H9 (cell line): ENCODE measurements at regions not wholly inside any gene's neighbourhood (a gene's known extent, or its start where the extent isn't known, plus 50 kb on each side); places are given as distances from the start of the nearest gene placed in this dataset.

Experiments
- DNase-seq: peaks from one replicate; pipeline ENCODE4 v3.0.0-alpha.2; 2017
- H2AFZ ChIP-seq: one replicate; pipeline ENCODE4 v1.6.1; 2013; ENCODE audit warnings: mild to moderate bottlenecking, low read length, control low read depth, moderate library complexity
- H2AK5ac ChIP-seq: 2 replicates; pipeline ENCODE4 v1.6.1; 2013; ENCODE audit warnings: low read length, control low read depth, mixed read lengths; ENCODE audit not compliant: insufficient read length
- H2BK120ac ChIP-seq: one replicate; pipeline ENCODE4 v1.6.1; 2013; ENCODE audit warnings: low read depth, mild to moderate bottlenecking, low read length, control low read depth, inconsistent platforms; ENCODE audit not compliant: poor library complexity, severe bottlenecking
- H2BK12ac ChIP-seq: 2 replicates; pipeline ENCODE4 v1.6.1; 2013; ENCODE audit warnings: low read length, control low read depth, mixed read lengths, low read depth; ENCODE audit not compliant: insufficient read length
- H2BK15ac ChIP-seq: 2 replicates; pipeline ENCODE4 v1.6.1; 2013; ENCODE audit warnings: low read depth, low read length, control low read depth
- H2BK20ac ChIP-seq: one replicate; pipeline ENCODE4 v1.6.1; 2013; ENCODE audit warnings: low read depth, mild to moderate bottlenecking, low read length, control low read depth, inconsistent platforms; ENCODE audit not compliant: poor library complexity, severe bottlenecking
- H2BK5ac ChIP-seq: 2 replicates; pipeline ENCODE4 v1.6.1; 2013; ENCODE audit warnings: low read length, control low read depth, mixed read lengths; ENCODE audit not compliant: insufficient read length
- H3K14ac ChIP-seq: 2 replicates; pipeline ENCODE4 v1.6.1; 2013; ENCODE audit warnings: low read length, control low read depth; ENCODE audit not compliant: insufficient read depth
- H3K18ac ChIP-seq: 2 replicates; pipeline ENCODE4 v1.6.1; 2013; ENCODE audit warnings: low read depth, mild to moderate bottlenecking, mixed read lengths, low read length, control low read depth; ENCODE audit not compliant: insufficient read length
- H3K23ac ChIP-seq: 2 replicates; pipeline ENCODE4 v1.6.1; 2013; ENCODE audit warnings: low read length, control low read depth, mixed read lengths, low read depth; ENCODE audit not compliant: insufficient read length
- H3K23me2 ChIP-seq: 2 replicates; pipeline ENCODE4 v1.6.1; 2013; ENCODE audit warnings: low read depth, mild to moderate bottlenecking, mixed read lengths, low read length, control low read depth; ENCODE audit not compliant: insufficient read length, poor library complexity, severe bottlenecking
- H3K27ac ChIP-seq: 2 replicates; pipeline ENCODE4 v1.5.1; 2013; ENCODE audit warnings: low read length, control low read depth, mixed read lengths, low read depth; ENCODE audit not compliant: insufficient read length
- H3K27me3 ChIP-seq: 2 replicates; pipeline ENCODE4 v1.6.1; 2013; ENCODE audit warnings: low read length, control low read depth, inconsistent platforms; ENCODE audit not compliant: insufficient read depth
- H3K4ac ChIP-seq: 2 replicates; pipeline ENCODE4 v1.6.1; 2013; ENCODE audit warnings: low read depth, mild to moderate bottlenecking, control low read depth, inconsistent platforms, low read length, moderate library complexity
- H3K4me1 ChIP-seq: 2 replicates; pipeline ENCODE4 v1.6.1; 2013; ENCODE audit warnings: low read length, control low read depth, inconsistent platforms; ENCODE audit not compliant: insufficient read depth
- H3K4me2 ChIP-seq: 2 replicates; pipeline ENCODE4 v1.6.1; 2013; ENCODE audit warnings: low read length, control low read depth, mixed read lengths; ENCODE audit not compliant: insufficient read length, insufficient read depth
- H3K56ac ChIP-seq: 2 replicates; pipeline ENCODE4 v1.6.1; 2013; ENCODE audit warnings: low read depth, mild to moderate bottlenecking, mixed read lengths, low read length, control low read depth; ENCODE audit not compliant: insufficient read length
- H3K79me1 ChIP-seq: 2 replicates; pipeline ENCODE4 v1.6.1; 2013; ENCODE audit warnings: low read depth, mild to moderate bottlenecking, moderate library complexity, low read length, control low read depth, inconsistent platforms; ENCODE audit not compliant: insufficient read depth, poor library complexity, severe bottlenecking
- H3K79me2 ChIP-seq: 2 replicates; pipeline ENCODE4 v1.6.1; 2013; ENCODE audit warnings: low read length, control low read depth, inconsistent platforms; ENCODE audit not compliant: insufficient read depth
- H3K9ac ChIP-seq: 2 replicates; pipeline ENCODE4 v1.6.1; 2013; ENCODE audit warnings: low read length, control low read depth, mixed read lengths; ENCODE audit not compliant: insufficient read length; ENCODE audit errors: extremely low read depth
- H3K9me3 ChIP-seq: one replicate; pipeline ENCODE4 v1.6.1; 2013; ENCODE audit warnings: low read depth, low read length, inconsistent platforms; ENCODE audit not compliant: control insufficient read depth
- H3T11ph ChIP-seq: one replicate; pipeline ENCODE4 v1.6.1; 2013; ENCODE audit warnings: mild to moderate bottlenecking, low read length, control low read depth, inconsistent platforms
- H4K20me1 ChIP-seq: one replicate; pipeline ENCODE4 v1.6.1; 2013; ENCODE audit not compliant: control insufficient read depth, insufficient read length, insufficient read depth
- H4K5ac ChIP-seq: 2 replicates; pipeline ENCODE4 v1.6.1; 2013; ENCODE audit warnings: low read depth, mild to moderate bottlenecking, mixed read lengths, low read length, control low read depth; ENCODE audit not compliant: insufficient read length
- H4K8ac ChIP-seq: replicated peaks from 2 replicates; pipeline ENCODE4 v1.6.1; 2013; ENCODE audit warnings: low read length, control low read depth, mixed read lengths, low read depth; ENCODE audit not compliant: insufficient read length
- H4K91ac ChIP-seq: 2 replicates; pipeline ENCODE4 v1.6.1; 2013; ENCODE audit warnings: low read depth, mild to moderate bottlenecking, moderate library complexity, mixed read lengths, low read length, control low read depth; ENCODE audit not compliant: insufficient read length
- H3K27ac Mint-ChIP-seq, 3 experiments: 2 replicates in 2 of 3; 3 replicates in 1 of 3; pipeline ENCODE4 v1.8.0; 2020 to 2021; ENCODE audit warnings: mixed read lengths in 3 of 3, mild to moderate bottlenecking in 1 of 3, moderate library complexity in 1 of 3
- H3K27me3 Mint-ChIP-seq: 2 replicates; pipeline ENCODE4 v1.8.0; 2021; ENCODE audit warnings: low read depth, mild to moderate bottlenecking, moderate library complexity, mixed read lengths
- H3K36me3 Mint-ChIP-seq, 3 experiments: 2 replicates in 2 of 3; 3 replicates in 1 of 3; pipeline ENCODE4 v1.8.0; 2020 to 2021; ENCODE audit warnings: low read depth in 3 of 3, mixed read lengths in 3 of 3; ENCODE audit not compliant: insufficient read depth in 1 of 3
- H3K4me1 Mint-ChIP-seq, 2 experiments: 2 replicates each; pipeline ENCODE4 v1.8.0; 2020; ENCODE audit warnings: mixed read lengths in 2 of 2
- H3K4me3 Mint-ChIP-seq, 2 experiments: 2 replicates in 1 of 2; 3 replicates in 1 of 2; pipeline ENCODE4 v1.8.0; 2020 to 2021; ENCODE audit warnings: mild to moderate bottlenecking in 2 of 2, mixed read lengths in 2 of 2, moderate library complexity in 1 of 2
- H3K9me3 Mint-ChIP-seq, 2 experiments: 2 replicates in 1 of 2; 3 replicates in 1 of 2; pipeline ENCODE4 v1.8.0; 2020; ENCODE audit warnings: mild to moderate bottlenecking in 2 of 2, mixed read lengths in 2 of 2, moderate library complexity in 1 of 2
- WGBS: extraction: QIAGEN DNeasy Blood & Tissue Kit; methylation state at CpG from one replicate; pipeline ENCODE4 v1.1.7; 2013; ENCODE audit warnings: missing lambda C conversion rate, low lambda C conversion rate, mixed read lengths; ENCODE audit not compliant: insufficient read length; ENCODE audit errors: extremely low coverage; 5-methylcytosine and 5-hydroxymethylcytosine counted together
- TF ChIP-seq, protein P1 (sequence below): fragments of 200-600 bp; sonication (generic); conservative IDR thresholded peaks from 3 replicates; pipeline ENCODE4 v1.8.0; 2021; ENCODE audit warnings: antibody characterized with exemption, mild to moderate bottlenecking

DNA sequence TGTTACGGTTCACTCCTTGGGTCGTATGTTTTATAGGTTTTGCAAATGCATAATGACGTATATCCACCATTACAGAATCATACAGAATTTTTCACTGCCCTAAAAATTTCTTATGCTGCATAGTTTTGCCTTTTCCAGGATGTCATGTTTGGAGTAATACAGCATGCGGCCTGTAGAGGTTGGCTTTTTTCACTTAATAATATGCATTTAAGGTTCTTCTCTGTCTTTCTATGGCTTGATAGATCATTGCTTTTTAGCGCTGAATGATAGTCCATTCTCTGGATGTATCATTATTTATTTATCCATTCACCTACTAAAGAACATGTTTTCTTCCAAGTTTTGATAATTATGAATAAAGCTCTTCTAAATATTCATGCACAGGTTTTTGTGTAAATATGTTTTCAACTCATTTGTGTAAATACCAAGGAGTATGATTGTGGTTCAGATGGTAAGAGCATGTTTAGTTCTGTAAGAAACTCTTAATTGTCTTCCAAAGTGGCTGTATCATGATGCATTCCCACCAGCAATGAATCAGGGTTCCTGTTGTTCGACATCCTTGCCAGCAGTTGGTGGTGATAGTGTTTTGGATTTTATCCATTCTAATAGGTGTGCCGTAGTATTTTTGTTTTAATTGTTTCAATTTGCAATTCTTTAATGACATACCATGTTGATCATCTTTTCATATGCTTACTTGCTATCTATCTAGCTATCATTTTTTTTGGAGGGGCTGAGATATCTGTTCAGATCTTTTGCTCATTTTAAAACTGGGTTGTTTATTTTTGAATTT, 531.2 kb upstream of the GHITM start:
- H3K4ac ChIP-seq: no peak overlapping the region
- no peak overlapping the region for H3K9ac ChIP-seq
- no peak overlapping the region for H4K8ac ChIP-seq
- no peaks in the 10 kb centered on the region for H3K27me3 Mint-ChIP-seq
- H2BK12ac ChIP-seq: no peak overlapping the region
- H3K27me3 ChIP-seq: no peaks in the 10 kb centered on the region
- no peaks in the 10 kb centered on the region for H3K9me3 Mint-ChIP-seq
- no peak overlapping the region for H3K4me3 Mint-ChIP-seq
- H2AFZ ChIP-seq: no peak overlapping the region
- TF ChIP-seq, protein P1, sequence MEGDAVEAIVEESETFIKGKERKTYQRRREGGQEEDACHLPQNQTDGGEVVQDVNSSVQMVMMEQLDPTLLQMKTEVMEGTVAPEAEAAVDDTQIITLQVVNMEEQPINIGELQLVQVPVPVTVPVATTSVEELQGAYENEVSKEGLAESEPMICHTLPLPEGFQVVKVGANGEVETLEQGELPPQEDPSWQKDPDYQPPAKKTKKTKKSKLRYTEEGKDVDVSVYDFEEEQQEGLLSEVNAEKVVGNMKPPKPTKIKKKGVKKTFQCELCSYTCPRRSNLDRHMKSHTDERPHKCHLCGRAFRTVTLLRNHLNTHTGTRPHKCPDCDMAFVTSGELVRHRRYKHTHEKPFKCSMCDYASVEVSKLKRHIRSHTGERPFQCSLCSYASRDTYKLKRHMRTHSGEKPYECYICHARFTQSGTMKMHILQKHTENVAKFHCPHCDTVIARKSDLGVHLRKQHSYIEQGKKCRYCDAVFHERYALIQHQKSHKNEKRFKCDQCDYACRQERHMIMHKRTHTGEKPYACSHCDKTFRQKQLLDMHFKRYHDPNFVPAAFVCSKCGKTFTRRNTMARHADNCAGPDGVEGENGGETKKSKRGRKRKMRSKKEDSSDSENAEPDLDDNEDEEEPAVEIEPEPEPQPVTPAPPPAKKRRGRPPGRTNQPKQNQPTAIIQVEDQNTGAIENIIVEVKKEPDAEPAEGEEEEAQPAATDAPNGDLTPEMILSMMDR: no peak; the same call in 2 of the 3 replicates
- WGBS: no CpG with 5 or more reads among the region's 7 CpGs
- no peak overlapping the region for H2AK5ac ChIP-seq
- H3K9me3 ChIP-seq: no peaks in the 10 kb centered on the region
- no peak overlapping the region for H4K5ac ChIP-seq
- H3T11ph ChIP-seq: no peak overlapping the region
- H3K23me2 ChIP-seq: no peaks in the 10 kb centered on the region
- no peak overlapping the region for H2BK5ac ChIP-seq
- H2BK15ac ChIP-seq: no peak overlapping the region
- no peak overlapping the region for H2BK20ac ChIP-seq
- H3K27ac Mint-ChIP-seq: no peak overlapping the region
- no peak overlapping the region for H3K18ac ChIP-seq
- H3K56ac ChIP-seq: no peak overlapping the region
- no peak overlapping the region for H3K23ac ChIP-seq
- H3K4me1 ChIP-seq: peaks cover 2% of the 10 kb centered on the region; the same call in 1 of the 2 replicates
- no peak overlapping the region for H3K27ac ChIP-seq
- no peaks in the 10 kb centered on the region for H4K20me1 ChIP-seq
- H3K79me1 ChIP-seq: no peaks in the 10 kb centered on the region
- H3K14ac ChIP-seq: no peak overlapping the region
- H4K91ac ChIP-seq: no peak overlapping the region
- H3K36me3 Mint-ChIP-seq: no peaks in the 10 kb centered on the region
- H3K79me2 ChIP-seq: no peaks in the 10 kb centered on the region
- H3K4me1 Mint-ChIP-seq: peaks cover 12 to 13% of the 10 kb centered on the region in 2 experiments
- H2BK120ac ChIP-seq: no peak overlapping the region
- no peak overlapping the region for H3K4me2 ChIP-seq
- no peak for DNase-seq
